DND-41 (cell line): ENCODE measurements at regions not wholly inside any gene's neighbourhood (a gene's known extent, or its start where the extent isn't known, plus 50 kb on each side); places are given as distances from the start of the nearest gene placed in this dataset.

ENCODE experiments used
- CTCF ChIP-seq: IDR thresholded peaks from 2 replicates; pipeline ENCODE4 v1.5.1; 2012; ENCODE audit warnings: borderline replicate concordance, low read length, moderate library complexity, mild to moderate bottlenecking; ENCODE audit not compliant: poor library complexity, severe bottlenecking; ENCODE audit errors: extremely low read depth
- EZH2 ChIP-seq: IDR thresholded peaks from 3 replicates; pipeline ENCODE4 v1.6.1; 2012; ENCODE audit warnings: borderline replicate concordance, low read depth, mild to moderate bottlenecking, moderate library complexity, low read length, inconsistent platforms; ENCODE audit not compliant: severe bottlenecking

GRCh38 chr12:85369365-85370154 is 89.5 kb downstream of the ALX1 start:
- TF ChIP-seq EZH2 (no peak), CTCF (no peak)
